SK-MEL-5 (cell line): ENCODE measurements at regions not wholly inside any gene's neighbourhood (a gene's known extent, or its start where the extent isn't known, plus 50 kb on each side); places are given as distances from the start of the nearest gene placed in this dataset.

Source experiments
- DNase-seq: peaks from one replicate; pipeline ENCODE4 v3.0.0-alpha.2; 2016; ENCODE audit warnings: low read depth, low spot score
- in situ Hi-C: cut with HindIII; loops from 2 replicates; pipeline ENCODE4 v1.10.0; 2016; ENCODE audit warnings: low sequenced_read_pairs, high pct_unique_total_duplicates, low pct_unique_long_range_greater_than_20kb

DNA sequence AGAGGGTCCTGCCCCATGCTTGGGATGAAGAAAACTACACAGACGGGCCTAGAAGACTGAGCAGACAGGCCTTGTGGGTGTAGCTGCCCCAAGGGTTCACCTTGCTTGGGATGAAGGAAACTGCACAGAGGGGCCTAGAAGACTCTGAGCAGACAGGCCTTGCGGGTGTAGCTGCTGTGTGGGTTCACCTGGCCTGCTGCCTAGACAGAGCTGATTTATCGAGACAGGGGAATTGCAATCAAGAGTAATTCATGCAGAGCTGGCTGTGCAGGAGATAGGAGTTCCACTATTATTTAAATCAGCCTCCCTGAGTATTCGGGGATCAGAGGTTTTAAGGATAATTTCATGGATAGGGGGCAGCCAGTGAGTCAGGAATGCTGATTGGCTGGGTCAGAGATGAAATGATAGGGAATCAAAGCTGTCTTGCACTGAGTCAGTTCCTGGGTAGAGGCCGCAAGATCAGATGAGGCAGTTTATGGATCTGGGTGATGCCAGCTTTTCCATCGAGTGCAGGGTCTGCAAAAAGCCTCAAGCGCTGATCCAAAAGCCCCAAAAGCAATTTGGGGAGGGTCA, 341.4 kb downstream of the GALR1 start:
- in situ Hi-C loops = no loop called here
- DNase-seq = no peak

- in situ Hi-C loops = no loop called here
- no peak for DNase-seq
Measured at GRCh38 chr18:77597726-77598125, 348.1 kb downstream of the GALR1 start.

DNA sequence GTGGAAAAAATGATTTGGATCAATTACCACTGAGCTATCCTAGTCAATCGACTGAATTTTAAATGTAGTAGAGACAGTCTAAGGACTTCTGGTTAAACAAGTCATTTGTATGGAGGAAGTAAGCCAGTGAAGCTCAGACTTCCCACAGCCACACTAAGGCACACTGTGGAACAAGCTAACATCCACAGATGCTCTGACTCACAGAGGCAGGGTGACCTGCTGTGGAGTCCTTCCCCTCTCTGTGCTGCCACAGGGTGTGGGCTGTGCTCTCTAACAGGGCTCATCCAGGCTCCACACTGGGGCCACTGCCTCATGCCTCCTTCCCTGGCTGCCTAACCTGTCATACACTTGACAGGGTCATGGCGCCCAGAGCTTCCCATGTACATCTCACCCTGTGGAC, 351.0 kb downstream of the GALR1 start:
- DNase-seq = no peak
- in situ Hi-C loops = no loop called here

GRCh38 chr18:77601567-77601966, 351.9 kb downstream of the GALR1 start:
- in situ Hi-C loops = no loop called here
- no peak for DNase-seq

- in situ Hi-C loops = no loop called here
Measured at GRCh38 chr18:77607087-77607486, 357.4 kb downstream of the GALR1 start.

DNA sequence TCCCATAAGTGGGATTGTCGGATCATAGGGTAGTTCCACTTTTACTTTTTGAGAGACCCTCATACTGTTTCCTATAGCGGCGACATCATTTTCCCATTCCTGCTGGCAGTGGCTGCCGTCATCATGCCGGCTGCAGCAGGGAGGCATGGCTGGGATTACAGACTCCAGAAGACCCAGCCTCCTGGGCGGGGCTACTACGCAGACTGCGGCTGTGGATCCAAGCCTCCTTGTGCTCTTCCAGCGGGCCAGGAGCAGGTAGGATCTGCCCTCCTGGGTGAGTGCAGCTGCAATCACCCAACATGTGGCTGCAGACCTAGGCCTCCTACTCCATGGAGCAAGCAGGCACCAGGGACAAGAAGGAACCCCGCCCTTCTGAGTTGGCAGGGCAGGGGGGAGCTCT, 359.2 kb downstream of the GALR1 start:
- no peak for DNase-seq
- in situ Hi-C loops = no loop called here

More at GRCh38 chr18:77607087-77607486, 357.4 kb downstream of the GALR1 start:
- DNase-seq = no peak

GRCh38 chr18:77617694-77618093, 368.0 kb downstream of the GALR1 start:
- DNase-seq = no peak
- in situ Hi-C loops = no loop called here

GRCh38 chr18:77619525-77619924, 369.9 kb downstream of the GALR1 start:
- in situ Hi-C loops = no loop called here
- no peak for DNase-seq

- in situ Hi-C loops = no loop called here
- DNase-seq = peak; percentile 25
Measured at GRCh38 chr18:77622009-77622692, 372.5 kb downstream of the GALR1 start.

GRCh38 chr18:77632758-77633157, 383.1 kb downstream of the GALR1 start:
- in situ Hi-C loops = no loop called here

GRCh38 chr18:77634494-77634893, 384.8 kb downstream of the GALR1 start:
- in situ Hi-C loops = no loop called here
- no peak for DNase-seq

More at GRCh38 chr18:77632758-77633157, 383.1 kb downstream of the GALR1 start:
- DNase-seq = no peak

DNA sequence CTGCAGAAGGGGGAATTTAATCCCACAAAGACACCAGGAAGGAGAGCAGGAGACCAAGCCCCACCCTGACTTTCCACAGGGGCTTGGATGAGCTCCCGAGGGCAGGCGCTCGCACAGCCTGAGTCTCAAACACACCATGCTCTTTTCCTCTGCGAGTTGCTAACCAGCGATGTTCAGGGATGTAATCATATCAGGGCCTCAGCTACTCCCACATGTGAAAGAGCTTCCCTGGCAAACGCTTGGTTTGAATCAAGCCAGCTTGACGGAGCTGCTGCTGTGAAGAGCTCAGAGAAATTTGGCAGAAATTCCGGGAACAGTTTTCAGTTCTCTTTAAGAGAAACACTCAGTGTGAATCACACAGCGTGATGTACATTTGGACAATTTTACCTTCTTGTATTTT, 385.8 kb downstream of the GALR1 start:
- in situ Hi-C loops = no loop called here

DNA sequence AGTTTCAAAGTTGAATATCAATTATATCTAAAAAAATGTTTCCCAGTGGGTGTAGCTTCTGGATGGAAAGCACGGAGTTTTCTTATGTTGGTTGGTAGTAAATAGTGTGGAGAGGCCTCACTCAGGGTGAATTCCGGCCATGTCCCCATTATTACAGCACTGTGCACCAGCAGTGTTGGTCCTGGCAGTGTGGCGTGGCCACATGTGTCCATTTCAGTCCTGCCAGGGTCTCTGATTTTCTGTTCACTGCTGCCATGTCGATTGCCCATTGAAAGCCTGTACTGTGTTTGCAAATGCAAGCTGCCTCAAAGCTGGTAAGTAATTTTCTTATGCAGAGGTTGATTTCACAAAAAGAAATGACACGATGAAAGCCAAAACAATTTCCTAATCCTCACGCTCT, 386.2 kb downstream of the GALR1 start:
- DNase-seq = no peak
- in situ Hi-C loops = no loop called here

More for the DNA sequence above, 385.8 kb downstream of the GALR1 start:
- DNase-seq = no peak

DNA sequence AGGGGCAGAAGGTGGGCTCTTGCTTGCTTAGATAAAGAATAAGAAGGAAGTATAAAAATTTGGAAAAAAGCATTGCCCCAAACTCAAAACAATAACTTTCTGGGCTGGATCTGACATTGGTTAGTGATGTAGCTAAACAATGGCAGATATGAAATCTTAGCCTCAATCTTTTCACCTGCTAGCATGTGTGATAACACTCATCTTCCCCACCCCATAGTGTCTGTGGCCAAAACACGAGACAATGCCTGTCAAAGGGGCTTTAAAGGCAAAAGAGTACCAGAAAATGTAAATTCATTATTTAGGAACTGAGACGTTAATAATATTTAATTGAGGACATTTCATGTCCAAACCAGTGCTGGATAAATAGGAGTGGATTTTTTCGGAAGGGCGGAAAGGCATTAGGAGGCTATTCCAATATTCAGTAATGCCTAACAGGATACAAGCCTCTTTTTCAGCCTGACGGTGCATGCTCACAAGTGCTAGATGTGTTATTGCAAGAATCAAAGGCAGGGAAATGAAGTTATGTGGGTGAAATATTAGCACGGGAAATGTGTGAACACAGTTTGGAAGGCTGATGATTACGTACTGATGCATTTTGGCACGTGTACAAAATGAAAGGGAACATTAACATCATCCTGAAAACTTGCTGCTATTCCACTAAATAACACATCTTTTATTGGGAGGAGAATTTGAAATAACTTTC, 395.7 kb downstream of the GALR1 start:
- in situ Hi-C loops = no loop called here
- DNase-seq = no peak

- in situ Hi-C loops = no loop called here
- DNase-seq = no peak
Measured at GRCh38 chr18:77647472-77647871, 397.8 kb downstream of the GALR1 start.

DNA sequence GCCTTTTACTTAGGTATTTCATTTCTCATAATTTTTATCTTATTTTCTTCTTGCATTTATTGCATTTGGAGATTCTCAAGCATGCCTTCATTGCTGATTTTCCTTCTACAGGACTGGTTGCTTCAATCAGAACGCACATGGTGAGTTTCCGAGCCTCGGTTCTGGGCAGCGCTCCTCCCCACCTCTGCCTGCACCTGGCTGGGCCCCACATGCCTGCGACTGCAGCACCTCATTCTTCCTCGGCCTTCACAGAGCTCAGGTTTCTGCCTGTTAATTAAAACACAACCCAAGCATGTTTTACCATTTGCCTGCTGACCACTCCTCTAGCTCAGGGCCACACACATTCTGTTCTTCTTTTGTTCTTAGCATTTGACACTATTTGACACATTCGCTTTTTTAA, 398.8 kb downstream of the GALR1 start:
- in situ Hi-C loops = no loop called here

GRCh38 chr18:77650799-77651385, 401.2 kb downstream of the GALR1 start:
- peak; percentile 59 for DNase-seq
- in situ Hi-C loops = no loop called here

More for the DNA sequence above, 398.8 kb downstream of the GALR1 start:
- no peak for DNase-seq

DNA sequence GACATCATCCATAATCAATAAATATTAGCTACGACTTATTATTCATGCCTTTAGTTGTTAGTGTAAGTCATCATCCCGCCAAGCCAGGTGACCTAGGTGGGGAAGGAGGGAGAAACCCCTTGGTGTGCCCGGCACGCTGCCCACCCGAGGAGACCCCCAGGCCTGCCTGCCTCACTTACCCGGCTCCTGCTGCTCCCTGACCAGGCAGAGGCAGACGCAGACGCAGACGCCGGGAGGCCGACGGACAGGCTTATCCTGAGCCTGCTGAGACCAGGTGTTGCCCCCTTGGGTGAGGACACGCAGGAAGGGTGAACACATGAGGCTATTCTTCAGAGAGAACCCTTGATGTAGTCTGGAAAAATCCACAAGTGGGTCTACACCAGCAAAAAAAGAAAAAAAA, 401.8 kb downstream of the GALR1 start:
- in situ Hi-C loops = no loop called here
- no peak for DNase-seq

DNA sequence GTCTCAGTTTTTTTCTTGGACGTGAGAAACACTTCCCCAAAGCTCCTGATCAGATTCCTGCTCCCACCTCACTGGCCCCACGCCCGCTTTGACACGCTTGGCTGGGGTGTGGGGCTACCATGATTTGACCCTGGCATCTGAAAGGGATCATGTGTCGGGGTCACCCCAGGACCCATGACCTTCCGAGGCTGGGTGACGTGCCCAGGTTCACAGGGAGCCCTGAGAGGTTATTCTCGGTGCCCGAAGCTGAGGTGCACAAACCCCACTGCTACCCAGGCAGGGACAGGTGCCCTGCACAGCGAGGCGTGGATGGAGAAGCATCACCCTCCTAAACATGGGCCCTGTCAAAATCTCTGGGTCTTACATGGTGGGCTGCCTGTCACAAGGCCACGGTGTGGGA, 404.1 kb downstream of the GALR1 start:
- no peak for DNase-seq
- in situ Hi-C loops = no loop called here
